ENCODE measurements at regions not wholly inside any gene's neighbourhood (a gene's known extent, or its start where the extent isn't known, plus 50 kb on each side); places are given as distances from the start of the nearest gene placed in this dataset.

- no peak for DNase-seq (ENCODE audit: low read depth in 4 of 4, low spot score in 2 of 4)
Observed at GRCh38 chr1:22284906-22285548, 142.1 kb upstream of the WNT4 start.

DNA sequence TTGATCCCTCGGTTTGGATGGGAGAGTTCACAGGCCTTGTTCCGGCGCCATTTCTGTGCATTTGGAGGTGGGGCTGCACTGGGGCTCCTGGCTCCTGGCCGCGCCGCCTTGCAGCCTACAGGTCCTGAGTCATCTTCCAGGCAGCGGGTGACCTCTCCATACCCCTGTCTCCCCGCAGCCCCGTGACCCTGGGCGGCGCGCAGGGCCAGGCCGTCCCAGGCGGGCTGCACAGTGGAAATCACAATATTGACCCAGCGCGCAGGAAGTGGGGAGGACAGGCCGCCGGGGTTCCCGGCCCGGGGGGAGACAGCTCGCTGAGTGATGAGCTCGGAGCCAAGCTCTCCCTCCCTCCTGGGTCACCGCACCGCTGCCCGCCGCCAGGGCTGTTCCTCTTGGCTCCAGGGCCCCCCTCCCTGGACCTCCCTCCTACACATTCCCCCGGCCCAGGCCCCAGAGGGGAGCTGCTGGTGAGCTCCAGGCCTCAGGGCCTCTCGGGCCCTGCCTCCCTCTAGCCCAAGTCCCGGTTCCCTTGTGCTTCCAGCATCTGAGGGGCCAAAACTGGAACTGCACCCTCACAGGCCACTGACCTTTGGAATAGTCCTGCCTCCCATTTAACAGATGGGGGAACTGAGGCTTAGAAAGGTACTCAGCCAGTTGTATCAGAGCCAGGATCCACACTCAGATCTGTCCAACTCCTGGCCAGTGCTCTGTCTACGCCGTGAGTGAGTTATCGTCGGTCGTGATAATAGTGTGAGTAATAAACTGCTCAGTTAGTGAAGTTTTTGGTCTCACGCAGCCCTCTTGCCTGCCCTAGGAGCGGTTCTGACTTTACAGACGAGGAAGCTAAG, 142.9 kb upstream of the WNT4 start:
- DNase-seq (ENCODE audit: low read depth in 4 of 4, low spot score in 2 of 4), result no peak

DNA sequence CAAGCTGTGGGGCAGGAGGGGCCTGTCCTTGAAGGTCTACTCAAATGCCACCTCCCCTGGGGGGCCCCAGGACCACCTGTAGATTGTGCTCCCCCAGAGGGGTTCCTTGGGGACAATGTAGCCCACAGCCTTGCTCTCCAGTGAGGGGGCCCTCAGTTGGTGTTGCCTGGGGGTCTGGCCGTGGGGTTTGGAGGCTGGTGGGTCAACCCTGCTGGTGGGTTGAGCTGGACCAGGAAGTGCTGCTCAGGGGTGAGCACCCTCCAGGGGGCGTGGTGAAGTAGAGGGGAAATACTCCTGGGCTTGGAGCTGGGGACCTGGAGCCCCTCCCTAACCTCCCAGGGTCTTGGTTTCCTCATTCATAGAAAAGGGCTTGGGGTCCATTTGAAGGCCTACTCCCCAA, 143.6 kb upstream of the WNT4 start:
- DNase-seq (ENCODE audit: low read depth in 4 of 4, low spot score in 2 of 4), result no peak

- no peak for DNase-seq (ENCODE audit: low read depth in 4 of 4, low spot score in 2 of 4)
Observed at GRCh38 chr1:22287273-22287672, 144.4 kb upstream of the WNT4 start.

DNA sequence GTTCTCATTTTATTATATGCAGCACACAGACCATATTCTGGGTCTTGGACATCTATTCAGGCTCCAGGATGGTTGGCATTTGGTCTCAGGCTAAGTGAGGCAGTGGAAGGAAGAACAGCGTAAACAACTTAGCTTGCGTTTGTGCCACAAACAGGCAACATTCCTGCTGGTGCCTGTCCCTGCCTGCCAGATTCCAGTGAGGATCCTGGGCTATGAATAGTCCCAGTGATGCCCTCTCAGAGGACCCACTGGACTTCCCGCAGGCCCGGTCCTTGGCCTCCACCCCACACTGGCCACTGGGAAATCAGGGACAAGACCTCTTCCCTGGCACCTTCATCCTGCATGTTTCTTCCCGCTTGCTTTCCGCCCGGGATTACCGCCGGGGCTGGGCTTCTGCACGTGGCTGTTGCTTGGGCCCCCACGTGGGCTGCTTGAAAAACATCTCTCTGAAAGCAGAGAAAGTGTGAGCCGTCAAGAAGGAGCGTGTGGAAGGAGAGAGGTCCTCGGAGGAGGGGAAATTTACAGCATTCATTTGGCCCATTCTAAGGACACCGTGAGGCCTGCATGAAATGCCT, 145.1 kb upstream of the WNT4 start:
- no peak for DNase-seq (ENCODE audit: low read depth in 4 of 4, low spot score in 2 of 4)

DNA sequence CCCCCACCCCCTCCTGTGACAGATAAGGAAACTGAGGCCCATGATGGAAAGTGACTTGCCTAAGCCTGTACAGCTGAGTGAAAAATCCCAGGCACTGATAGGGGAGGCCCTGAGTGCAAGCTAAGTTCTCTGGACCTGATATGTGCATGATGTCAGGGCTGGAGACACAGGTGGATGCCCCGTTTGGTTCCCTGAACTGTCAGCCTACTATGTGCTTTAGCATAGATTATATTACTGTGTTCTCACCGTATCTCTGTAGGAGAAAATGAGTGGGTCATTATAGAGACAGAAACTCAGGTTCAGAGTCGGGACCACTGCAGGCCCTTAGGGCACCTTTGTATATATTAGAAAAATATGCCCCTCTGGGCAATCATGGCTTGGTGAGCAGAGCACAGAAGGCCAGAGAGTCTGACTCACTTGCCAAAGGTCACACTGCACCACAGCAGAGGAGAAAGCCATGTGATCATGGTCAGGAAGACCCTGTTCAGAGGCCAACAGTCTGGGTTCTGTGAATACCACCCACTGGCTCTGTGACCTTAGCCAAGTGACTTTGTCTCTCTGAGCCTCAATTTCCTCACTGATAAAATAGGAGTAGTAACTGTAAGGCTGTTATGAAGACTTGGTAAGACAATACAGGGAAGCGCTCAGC, 145.8 kb upstream of the WNT4 start:
- DNase-seq (ENCODE audit: low read depth in 4 of 4, low spot score in 2 of 4), result no peak

DNA sequence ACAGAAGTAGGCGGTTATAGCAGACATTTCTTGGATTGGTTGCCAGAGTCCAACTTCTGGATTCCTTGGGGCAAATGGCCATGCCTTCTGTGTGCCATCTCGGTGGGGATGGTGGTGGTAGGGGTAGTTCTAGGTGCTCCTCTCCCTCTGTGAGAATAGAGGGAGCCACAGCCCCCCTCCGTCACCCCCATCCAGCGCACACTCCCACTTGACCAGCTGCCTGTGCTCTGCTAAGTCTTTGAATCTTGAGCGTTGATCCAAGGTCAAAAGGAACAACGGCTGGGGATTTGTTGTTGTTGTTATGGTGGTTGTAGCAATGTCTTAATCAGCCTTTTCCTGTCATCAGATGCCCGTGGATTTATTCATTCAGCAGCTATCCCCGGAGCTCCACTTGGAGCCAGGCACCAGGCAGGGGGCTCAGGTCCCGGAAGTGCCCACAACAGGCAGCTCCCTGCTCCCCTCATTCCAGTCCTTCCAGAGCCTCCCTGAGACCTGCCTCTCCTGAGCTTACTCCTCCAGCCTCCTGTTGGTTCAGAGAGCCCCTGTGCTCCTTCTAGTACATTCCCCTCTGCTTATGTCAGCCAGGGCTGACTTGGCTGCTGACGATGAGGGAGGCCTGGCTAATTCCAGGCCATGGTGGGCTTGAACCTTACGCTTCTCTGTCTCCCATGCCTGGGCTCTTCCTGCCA, 146.6 kb upstream of the WNT4 start:
- no peak for DNase-seq (ENCODE audit: low read depth in 4 of 4, low spot score in 2 of 4)

- no peak for DNase-seq (ENCODE audit: low read depth in 4 of 4, low spot score in 2 of 4)
Observed at GRCh38 chr1:22290157-22290556, 147.3 kb upstream of the WNT4 start.

DNA sequence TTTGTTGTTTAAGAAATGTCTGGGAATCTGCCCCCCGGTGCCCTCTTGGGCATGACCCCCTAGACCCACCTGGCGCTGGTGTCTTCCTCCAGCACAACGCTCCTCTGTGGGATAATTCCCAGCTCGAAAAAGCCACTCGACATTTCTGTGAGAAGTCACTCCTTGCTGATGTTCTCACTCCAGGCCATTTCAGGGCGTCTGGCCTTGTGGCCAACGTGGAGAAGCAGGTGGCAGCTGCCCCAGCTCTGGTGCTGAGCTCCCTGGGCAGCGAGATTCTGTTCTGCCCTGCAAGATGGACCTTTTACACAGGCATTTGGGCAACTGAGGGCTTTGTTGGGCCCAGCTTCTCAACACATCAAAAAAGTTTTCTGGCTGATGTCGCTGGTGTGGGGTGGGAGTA, 147.7 kb upstream of the WNT4 start:
- no peak for DNase-seq (ENCODE audit: low read depth in 4 of 4, low spot score in 2 of 4)

- no peak for DNase-seq (ENCODE audit: low read depth in 4 of 4, low spot score in 2 of 4)
Observed at GRCh38 chr1:22291057-22291456, 148.2 kb upstream of the WNT4 start.

DNA sequence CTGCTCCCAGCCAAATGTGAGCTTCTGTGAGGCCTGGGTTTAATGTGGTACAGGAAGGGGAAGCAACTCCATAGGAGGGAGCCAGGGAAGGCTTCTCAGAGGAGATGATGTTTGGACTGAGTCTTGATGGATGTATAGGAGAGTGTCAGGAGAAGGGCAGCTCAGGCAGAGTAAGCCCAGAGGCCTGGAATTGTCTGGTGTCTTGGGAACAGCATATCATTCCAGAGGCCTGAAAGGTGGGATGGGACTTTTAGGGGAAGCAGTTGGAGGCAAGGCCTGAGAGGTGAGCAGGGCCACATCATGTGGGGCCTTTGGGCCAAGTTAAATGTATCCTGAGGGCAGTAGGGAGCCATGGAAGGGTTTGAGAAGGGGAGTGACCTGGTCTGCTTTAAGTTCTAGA, 148.6 kb upstream of the WNT4 start:
- DNase-seq (ENCODE audit: low read depth in 4 of 4, low spot score in 2 of 4), result no peak

DNA sequence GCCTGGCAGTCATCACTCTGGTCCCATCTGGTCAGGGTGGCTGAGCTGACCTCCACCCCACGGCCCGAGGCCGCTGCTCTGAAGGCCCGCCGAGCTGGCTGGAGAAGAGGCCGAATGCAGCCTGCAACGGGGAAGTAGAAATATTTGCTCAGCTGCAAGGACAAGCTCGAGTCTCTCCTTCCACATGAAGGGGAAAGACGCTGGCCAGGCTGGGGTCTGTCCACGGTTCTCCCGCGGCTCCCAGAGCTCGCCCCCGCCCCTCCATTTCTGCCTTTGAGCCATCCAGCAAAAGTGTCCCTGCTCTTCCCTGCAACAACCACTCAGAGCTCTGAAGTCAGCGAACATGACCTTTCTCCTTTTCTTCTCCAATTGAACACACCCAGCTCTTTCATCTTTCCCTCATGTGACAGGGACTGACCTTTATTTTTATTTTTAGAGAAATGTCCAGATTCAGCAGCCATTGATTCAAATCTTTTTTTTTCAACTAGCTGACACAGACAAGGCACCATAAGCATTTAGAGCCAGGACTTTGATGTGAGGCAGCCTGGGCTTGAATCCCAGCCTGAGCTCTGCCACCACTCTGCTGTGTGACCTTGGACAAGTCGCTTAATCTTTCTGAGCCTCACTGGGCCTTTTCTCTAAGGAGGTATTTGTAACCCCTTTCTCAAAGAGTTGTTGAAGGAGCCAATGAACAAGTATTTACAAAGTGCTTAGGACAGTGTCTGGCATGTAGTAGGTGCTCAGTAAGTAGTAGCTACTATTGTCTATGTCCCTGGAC, 149.3 kb upstream of the WNT4 start:
- no peak for DNase-seq (ENCODE audit: low read depth in 4 of 4, low spot score in 2 of 4)

DNA sequence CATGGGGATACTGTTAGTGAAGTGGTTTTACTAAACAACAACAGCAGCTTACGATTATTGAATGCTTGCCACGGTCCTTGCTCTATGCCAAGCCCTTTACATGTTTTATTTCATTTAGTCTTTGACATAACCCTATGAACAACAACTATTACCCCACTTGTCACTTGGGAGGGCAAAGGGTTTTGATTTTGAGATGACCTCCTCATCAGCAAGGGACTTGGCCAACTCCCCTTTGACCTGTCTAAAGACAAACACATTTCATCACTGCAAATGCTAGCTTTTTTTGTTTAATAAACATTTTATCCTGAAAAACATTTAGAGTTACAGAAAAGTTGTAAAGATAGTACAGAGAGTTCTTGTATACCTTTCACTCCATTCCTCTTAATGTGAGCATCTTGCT, 152.5 kb upstream of the WNT4 start:
- no peak for DNase-seq (ENCODE audit: low read depth in 4 of 4, low spot score in 2 of 4)

GRCh38 chr1:22295856-22296255, 153.0 kb upstream of the WNT4 start:
- no peak for DNase-seq (ENCODE audit: low read depth in 4 of 4, low spot score in 2 of 4)

DNA sequence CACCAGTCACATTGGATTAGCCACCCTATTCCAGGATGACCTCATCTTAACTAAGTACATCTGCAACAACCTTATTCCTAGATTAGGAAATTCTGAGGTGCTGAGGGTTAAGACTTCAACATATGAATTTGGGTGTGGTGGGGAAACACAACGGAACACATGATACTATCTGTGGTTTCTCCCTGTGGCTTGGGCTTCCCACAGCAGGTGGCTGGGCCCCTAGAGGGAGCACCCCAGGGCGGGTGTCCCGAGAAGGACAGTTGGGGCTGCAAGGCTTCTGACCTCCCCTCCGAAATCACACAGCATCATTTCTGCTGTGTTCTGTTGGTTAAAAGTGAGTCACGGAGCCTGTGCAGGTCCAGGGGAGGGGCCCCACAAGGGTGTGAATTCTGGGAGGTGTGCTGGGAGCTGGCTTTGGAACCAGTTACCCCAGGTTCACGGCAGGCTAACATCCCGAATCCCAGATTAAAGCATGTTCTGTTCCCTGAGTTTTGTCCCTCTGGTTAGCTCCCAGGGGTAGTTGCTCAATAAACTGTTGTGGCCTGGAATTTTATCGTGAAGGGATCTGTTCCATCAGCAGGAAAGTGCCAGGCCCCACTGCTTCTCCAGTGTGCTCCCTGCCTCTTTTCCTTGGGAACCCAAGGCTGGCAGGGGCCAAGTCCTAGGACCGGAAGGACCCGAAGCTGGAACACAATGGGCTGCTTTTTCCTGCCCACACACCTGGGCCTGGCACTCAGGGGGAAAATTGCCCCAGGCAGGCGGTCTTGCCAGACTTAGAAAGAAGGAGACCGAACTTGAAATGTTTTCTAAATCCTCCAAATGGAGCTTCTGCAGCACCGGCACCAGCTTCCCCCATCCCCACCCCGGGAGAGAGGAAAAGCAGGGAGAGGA, 154.0 kb upstream of the WNT4 start:
- no peak for DNase-seq (ENCODE audit: low read depth in 4 of 4, low spot score in 2 of 4)

DNA sequence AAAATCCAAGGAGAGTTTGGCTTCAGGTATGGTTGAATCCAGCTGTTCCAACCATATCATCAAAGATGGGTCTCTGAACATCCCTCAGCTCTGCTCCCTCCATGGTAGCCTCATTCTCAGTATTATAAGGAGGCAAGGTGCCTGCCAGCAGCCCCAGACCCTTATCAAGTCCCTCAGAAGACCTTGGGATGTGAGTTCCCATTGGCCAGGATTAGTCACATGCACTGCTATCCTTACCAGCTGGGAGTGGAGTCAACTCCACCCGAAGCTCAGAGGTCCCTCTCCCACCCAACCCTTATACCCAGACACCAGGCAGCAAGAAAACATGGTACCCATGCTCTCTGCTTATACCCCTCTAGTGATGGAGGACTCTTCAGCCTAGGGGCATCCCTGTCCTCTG, 153.7 kb upstream of the ZBTB40 start:
- DNase-seq (ENCODE audit: low read depth in 4 of 4, low spot score in 2 of 4), result no peak

DNA sequence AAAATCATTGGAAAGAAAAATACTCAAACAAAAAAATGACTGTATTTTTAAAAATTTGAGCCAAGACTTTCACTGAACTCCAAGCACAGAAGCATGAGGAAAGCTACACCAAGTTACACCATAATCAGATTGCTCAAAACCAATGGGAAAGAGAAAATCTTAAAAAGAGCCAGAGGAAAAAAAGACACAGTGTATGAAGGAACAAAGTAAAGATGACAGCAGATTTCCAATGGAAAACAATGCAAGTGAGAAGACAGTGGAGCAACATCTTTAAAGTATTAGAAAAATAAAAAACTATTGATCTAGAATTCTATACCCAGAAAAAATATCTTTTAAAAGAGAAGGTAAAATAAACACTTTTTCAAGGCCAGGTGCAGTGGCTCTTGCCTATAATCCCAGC, 147.8 kb upstream of the ZBTB40 start:
- no peak for DNase-seq (ENCODE audit: low read depth in 4 of 4, low spot score in 2 of 4)

- no peak for DNase-seq (ENCODE audit: low read depth in 4 of 4, low spot score in 2 of 4)
Observed at GRCh38 chr1:22309572-22309971, 142.1 kb upstream of the ZBTB40 start.

GRCh38 chr1:22311461-22311860, 140.2 kb upstream of the ZBTB40 start:
- DNase-seq (ENCODE audit: low read depth in 4 of 4, low spot score in 2 of 4), result no peak
